Mesothelial cell of epicardium (in vitro differentiated cells): ENCODE measurements at regions not wholly inside any gene's neighbourhood (a gene's known extent, or its start where the extent isn't known, plus 50 kb on each side); places are given as distances from the start of the nearest gene placed in this dataset.

Experiments
- DNase-seq, 2 experiments: peaks; one replicate each; pipeline ENCODE4 v3.0.0; 2021; ENCODE audit warnings: low spot score in 2 of 2; ENCODE audit not compliant: unreplicated experiment in 2 of 2
- H3K27ac Mint-ChIP-seq: 2 replicates; pipeline ENCODE4 v1.8.0; 2021; ENCODE audit warnings: mixed read lengths
- H3K27me3 Mint-ChIP-seq: 2 replicates; pipeline ENCODE4 v1.8.0; 2021; ENCODE audit warnings: low read depth, mixed read lengths
- H3K36me3 Mint-ChIP-seq: 2 replicates; pipeline ENCODE4 v1.8.0; 2021; ENCODE audit warnings: mixed read lengths
- H3K4me1 Mint-ChIP-seq: 2 replicates; pipeline ENCODE4 v1.8.0; 2021; ENCODE audit warnings: mixed read lengths
- H3K4me3 Mint-ChIP-seq: 2 replicates; pipeline ENCODE4 v1.8.0; 2021; ENCODE audit warnings: mild to moderate bottlenecking, moderate library complexity, mixed read lengths
- H3K9me3 Mint-ChIP-seq: 2 replicates; pipeline ENCODE4 v1.8.0; 2021; ENCODE audit warnings: mixed read lengths
- TF ChIP-seq, protein P1 (sequence below): fragments of 200-600 bp; sonication (generic); IDR thresholded peaks from one replicate; pipeline ENCODE4 v1.5.0; 2021; ENCODE audit warnings: antibody characterized with exemption; ENCODE audit not compliant: unreplicated experiment

DNA sequence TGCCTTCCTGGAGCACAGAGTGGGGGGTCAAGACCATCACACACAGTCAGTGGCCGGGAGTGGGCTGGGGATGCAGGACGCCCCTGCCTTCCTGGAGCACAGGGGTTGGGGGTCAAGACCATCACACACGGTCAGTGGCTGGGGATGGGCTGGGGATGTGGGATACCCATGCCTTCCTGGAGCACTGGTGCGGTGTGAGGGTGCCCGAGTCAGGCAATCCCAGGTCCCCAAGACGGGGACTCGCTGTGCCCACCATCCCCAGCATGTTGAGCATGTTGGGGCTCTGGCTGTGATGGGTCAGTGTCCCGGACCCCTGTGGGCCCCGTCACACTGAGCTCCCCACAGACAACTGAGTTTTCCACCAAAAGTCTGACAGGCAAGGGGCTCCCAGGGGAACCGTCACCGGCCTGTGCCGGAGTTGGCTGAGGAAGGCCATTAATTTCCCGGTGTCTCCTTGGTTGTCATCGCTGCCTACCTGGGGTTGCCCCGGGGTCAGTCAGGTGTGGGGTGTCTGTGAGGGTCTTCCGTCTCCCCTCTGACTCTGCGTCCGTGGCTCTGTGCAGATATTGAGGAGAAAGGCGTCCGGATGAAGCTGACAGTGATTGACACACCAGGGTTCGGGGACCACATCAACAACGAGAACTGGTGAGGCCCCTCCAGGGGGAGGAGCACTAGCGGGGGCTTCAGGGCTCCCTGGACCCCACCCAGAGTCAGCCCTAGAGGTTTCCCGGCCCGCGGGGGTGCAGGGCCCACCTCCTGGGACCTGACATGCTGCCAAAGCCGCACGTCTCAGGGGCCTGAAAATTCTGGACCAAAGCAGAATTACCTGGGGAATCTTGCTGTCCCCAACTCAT lies 347.1 kb downstream of the SEC14L1 start:
- no peaks in the 10 kb centered on the region for H3K9me3 Mint-ChIP-seq
- no peaks in the 10 kb centered on the region for H3K27me3 Mint-ChIP-seq
- no peak overlapping the region for H3K27ac Mint-ChIP-seq
- no peak for DNase-seq
- H3K4me3 Mint-ChIP-seq = no peak overlapping the region
- peaks cover 12% of the 10 kb centered on the region for H3K36me3 Mint-ChIP-seq
- TF ChIP-seq, protein P1, sequence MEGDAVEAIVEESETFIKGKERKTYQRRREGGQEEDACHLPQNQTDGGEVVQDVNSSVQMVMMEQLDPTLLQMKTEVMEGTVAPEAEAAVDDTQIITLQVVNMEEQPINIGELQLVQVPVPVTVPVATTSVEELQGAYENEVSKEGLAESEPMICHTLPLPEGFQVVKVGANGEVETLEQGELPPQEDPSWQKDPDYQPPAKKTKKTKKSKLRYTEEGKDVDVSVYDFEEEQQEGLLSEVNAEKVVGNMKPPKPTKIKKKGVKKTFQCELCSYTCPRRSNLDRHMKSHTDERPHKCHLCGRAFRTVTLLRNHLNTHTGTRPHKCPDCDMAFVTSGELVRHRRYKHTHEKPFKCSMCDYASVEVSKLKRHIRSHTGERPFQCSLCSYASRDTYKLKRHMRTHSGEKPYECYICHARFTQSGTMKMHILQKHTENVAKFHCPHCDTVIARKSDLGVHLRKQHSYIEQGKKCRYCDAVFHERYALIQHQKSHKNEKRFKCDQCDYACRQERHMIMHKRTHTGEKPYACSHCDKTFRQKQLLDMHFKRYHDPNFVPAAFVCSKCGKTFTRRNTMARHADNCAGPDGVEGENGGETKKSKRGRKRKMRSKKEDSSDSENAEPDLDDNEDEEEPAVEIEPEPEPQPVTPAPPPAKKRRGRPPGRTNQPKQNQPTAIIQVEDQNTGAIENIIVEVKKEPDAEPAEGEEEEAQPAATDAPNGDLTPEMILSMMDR = no peak
- no peaks in the 10 kb centered on the region for H3K4me1 Mint-ChIP-seq

DNA sequence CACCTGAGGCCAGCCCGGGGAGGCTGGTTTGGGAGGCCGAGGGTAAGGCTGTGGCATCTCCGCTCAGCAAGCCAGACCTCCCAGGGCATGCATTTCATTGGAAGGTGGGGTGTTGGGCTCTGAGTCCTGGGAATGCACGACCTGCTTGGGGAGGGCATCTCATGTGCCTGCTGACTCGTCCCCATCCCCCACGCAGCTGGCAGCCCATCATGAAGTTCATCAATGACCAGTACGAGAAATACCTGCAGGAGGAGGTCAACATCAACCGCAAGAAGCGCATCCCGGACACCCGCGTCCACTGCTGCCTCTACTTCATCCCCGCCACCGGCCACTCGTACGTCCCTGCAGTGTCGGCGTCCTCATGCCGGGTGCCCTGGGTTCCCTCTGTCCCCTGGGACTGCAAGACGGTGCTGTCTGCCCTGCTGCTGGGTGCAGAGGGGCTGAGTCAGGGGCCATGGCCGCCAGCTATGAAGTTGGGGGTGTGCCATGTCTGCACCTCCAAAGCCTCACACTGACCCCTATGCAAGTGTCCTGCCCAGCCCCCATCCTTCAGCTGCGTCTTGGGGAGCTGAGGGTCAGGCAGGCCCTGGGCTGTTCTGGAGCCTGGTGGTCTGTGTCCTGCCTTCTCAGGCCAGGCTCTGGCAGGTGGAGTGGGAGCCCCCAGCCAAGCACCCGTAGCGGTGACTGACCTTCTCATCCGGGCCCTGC lies 347.9 kb downstream of the SEC14L1 start:
- DNase-seq = no peak
- Mint-ChIP-seq H3K27me3 (no peaks in the 10 kb centered on the region), H3K4me1 (no peaks in the 10 kb centered on the region), H3K4me3 (no peak overlapping the region), H3K9me3 (no peaks in the 10 kb centered on the region), H3K27ac (no peak overlapping the region), H3K36me3 (peaks cover 10% of the 10 kb centered on the region)
- TF ChIP-seq, protein P1 = no peak

GRCh38 chr17:77489239-77489892 lies 348.6 kb downstream of the SEC14L1 start:
- Mint-ChIP-seq H3K27ac (no peak overlapping the region), H3K4me3 (no peak overlapping the region), H3K36me3 (peaks cover 10% of the 10 kb centered on the region), H3K27me3 (no peaks in the 10 kb centered on the region), H3K9me3 (no peaks in the 10 kb centered on the region), H3K4me1 (no peaks in the 10 kb centered on the region)
- no peak for DNase-seq
- TF ChIP-seq, protein P1 = no peak

GRCh38 chr17:77489893-77490255 lies 349.1 kb downstream of the SEC14L1 start:
- Mint-ChIP-seq H3K27ac (no peak overlapping the region), H3K4me3 (no peak overlapping the region), H3K4me1 (no peaks in the 10 kb centered on the region), H3K9me3 (no peaks in the 10 kb centered on the region), H3K27me3 (no peaks in the 10 kb centered on the region), H3K36me3 (peaks cover 10% of the 10 kb centered on the region)
- TF ChIP-seq, protein P1 = no peak
- no peak for DNase-seq

DNA sequence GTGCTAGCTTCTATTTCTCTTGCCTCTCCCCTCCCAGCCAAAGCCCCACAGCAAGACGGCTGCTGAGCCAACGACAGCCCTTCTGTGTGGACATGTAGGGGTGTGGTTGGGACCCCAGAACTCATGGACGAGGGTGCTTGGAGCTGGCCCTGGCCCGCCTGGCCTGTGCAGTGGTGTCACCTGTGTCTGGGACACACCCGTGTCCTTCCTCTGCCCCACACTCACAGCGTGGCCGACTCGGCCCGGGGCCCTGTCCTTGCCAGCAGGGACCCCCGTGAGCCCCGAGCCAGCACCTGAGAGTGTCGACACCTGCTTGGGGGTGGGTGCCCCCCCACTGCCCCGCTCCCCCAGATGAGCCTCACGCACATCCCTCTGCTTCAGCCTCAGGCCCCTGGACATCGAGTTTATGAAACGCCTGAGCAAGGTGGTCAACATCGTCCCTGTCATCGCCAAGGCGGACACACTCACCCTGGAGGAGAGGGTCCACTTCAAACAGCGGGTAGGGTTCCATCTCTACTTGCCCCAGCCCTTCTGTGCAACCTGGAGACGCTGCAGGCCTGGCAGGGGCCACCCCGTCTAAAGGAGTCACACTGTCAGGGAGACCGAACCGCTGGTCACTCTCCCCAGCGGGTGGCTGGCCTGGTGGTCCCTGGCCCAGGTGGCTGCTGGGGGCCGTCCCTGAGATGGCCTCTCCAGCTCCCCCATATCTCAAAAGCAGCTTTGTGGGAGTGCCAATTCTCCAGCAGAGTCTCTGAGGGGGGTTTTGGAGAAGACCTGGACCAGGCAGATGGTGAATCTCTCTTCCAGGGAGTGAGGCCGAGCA lies 349.8 kb downstream of the SEC14L1 start:
- H3K36me3 Mint-ChIP-seq = peaks cover 12% of the 10 kb centered on the region
- TF ChIP-seq, protein P1 = no peak

More for the DNA sequence above, 349.8 kb downstream of the SEC14L1 start:
- no peaks in the 10 kb centered on the region for H3K27me3 Mint-ChIP-seq
- no peak overlapping the region for H3K27ac Mint-ChIP-seq
- H3K4me1 Mint-ChIP-seq = no peaks in the 10 kb centered on the region
- no peak overlapping the region for H3K4me3 Mint-ChIP-seq
- no peaks in the 10 kb centered on the region for H3K9me3 Mint-ChIP-seq
- no peak for DNase-seq
